Endothelial cell of umbilical vein (primary cell): ENCODE measurements at regions not wholly inside any gene's neighbourhood (a gene's known extent, or its start where the extent isn't known, plus 50 kb on each side); places are given as distances from the start of the nearest gene placed in this dataset.

Experiments
- FOS ChIP-seq: IDR thresholded peaks from 2 replicates; pipeline ENCODE4 v1.6.1; 2011; ENCODE audit warnings: mild to moderate bottlenecking, low read length, moderate library complexity, borderline replicate concordance; ENCODE audit not compliant: insufficient read depth
- POLR2A ChIP-seq: IDR thresholded peaks from 2 replicates; pipeline ENCODE4 v1.6.1; 2012; ENCODE audit warnings: low read depth, mild to moderate bottlenecking, control low read depth, low read length
- TF ChIP-seq, protein P1 (sequence below), 2 donors: IDR thresholded peaks; 1 replicate in 1 of 2; 2 replicates in 1 of 2; pipeline ENCODE4 v1.5.1; 2011; ENCODE audit warnings: low read length in 2 of 2, mild to moderate bottlenecking in 2 of 2, moderate library complexity in 2 of 2, control low read depth in 1 of 2, inconsistent platforms in 1 of 2, low read depth in 1 of 2; ENCODE audit not compliant: insufficient read depth in 1 of 2; ENCODE audit errors: extremely low read depth in 1 of 2
- TF ChIP-seq, protein P2 (sequence below): IDR thresholded peaks from 2 replicates; pipeline ENCODE4 v1.6.1; 2011; ENCODE audit not compliant: insufficient read depth, insufficient read length

DNA sequence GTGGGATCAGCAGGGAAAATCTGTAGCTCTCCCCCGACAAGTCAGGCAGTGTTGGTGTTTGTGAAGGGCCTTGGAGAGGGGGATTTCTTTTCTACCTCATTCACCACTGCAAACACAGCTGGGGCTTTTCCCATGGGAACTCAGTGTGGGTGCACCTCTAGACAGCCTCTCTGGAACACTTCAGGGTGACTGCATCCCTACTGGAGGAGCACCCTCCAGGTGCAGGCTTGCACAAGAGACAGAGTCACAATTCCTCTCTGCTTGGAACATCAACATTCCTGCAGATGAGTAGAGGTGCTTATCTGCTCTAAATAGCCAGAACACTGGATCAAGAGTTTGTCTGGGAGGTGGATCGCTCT lies 72.7 kb upstream of the AKAP13 start:
- TF ChIP-seq, protein P1, sequence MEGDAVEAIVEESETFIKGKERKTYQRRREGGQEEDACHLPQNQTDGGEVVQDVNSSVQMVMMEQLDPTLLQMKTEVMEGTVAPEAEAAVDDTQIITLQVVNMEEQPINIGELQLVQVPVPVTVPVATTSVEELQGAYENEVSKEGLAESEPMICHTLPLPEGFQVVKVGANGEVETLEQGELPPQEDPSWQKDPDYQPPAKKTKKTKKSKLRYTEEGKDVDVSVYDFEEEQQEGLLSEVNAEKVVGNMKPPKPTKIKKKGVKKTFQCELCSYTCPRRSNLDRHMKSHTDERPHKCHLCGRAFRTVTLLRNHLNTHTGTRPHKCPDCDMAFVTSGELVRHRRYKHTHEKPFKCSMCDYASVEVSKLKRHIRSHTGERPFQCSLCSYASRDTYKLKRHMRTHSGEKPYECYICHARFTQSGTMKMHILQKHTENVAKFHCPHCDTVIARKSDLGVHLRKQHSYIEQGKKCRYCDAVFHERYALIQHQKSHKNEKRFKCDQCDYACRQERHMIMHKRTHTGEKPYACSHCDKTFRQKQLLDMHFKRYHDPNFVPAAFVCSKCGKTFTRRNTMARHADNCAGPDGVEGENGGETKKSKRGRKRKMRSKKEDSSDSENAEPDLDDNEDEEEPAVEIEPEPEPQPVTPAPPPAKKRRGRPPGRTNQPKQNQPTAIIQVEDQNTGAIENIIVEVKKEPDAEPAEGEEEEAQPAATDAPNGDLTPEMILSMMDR (IDR thresholded peaks at IDR 0.05; ENCODE audit: extremely low read depth in 1 of 2, insufficient read depth in 1 of 2, low read depth in 1 of 2, low read length in 2 of 2), result no peak
- TF ChIP-seq, protein P2, sequence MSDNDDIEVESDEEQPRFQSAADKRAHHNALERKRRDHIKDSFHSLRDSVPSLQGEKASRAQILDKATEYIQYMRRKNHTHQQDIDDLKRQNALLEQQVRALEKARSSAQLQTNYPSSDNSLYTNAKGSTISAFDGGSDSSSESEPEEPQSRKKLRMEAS, result no peak
- no peak for TF ChIP-seq POLR2A
- no peak for TF ChIP-seq FOS
